GM18498 (cell line): ENCODE measurements at regions not wholly inside any gene's neighbourhood (a gene's known extent, or its start where the extent isn't known, plus 50 kb on each side); places are given as distances from the start of the nearest gene placed in this dataset.

ENCODE experiments used
- ATAC-seq: cut with Tn5 transposase; IDR thresholded peaks from one replicate; pipeline ENCODE4 v1.9.1; 2021; ENCODE audit warnings: mild to moderate bottlenecking, moderate library complexity; ENCODE audit not compliant: unreplicated experiment

- no peak for ATAC-seq
Observed at GRCh38 chr10:55280696-55281095, 479.7 kb upstream of the PCDH15 start.

- no peak for ATAC-seq
Observed at GRCh38 chr10:55277549-55277948, 476.5 kb upstream of the PCDH15 start.

- no peak for ATAC-seq
Observed at GRCh38 chr10:55274367-55274766, 473.3 kb upstream of the PCDH15 start.

- ATAC-seq, result no peak
Observed at GRCh38 chr10:55273946-55274345, 472.9 kb upstream of the PCDH15 start.

GRCh38 chr10:55272886-55273285, 471.9 kb upstream of the PCDH15 start:
- ATAC-seq, result no peak

GRCh38 chr10:55266797-55267196, 465.8 kb upstream of the PCDH15 start:
- ATAC-seq, result no peak

GRCh38 chr10:55263327-55263726, 462.3 kb upstream of the PCDH15 start:
- no peak for ATAC-seq

- ATAC-seq, result no peak
Observed at GRCh38 chr10:55242544-55242943, 441.5 kb upstream of the PCDH15 start.

- no peak for ATAC-seq
Observed at GRCh38 chr10:55237462-55237861, 436.4 kb upstream of the PCDH15 start.

GRCh38 chr10:55233505-55233904, 432.5 kb upstream of the PCDH15 start:
- ATAC-seq, result peak; percentile 95

GRCh38 chr10:55233090-55233489, 432.1 kb upstream of the PCDH15 start:
- peak; percentile 42 for ATAC-seq

GRCh38 chr10:55232553-55232952, 431.5 kb upstream of the PCDH15 start:
- no peak for ATAC-seq

- no peak for ATAC-seq
Observed at GRCh38 chr10:55227967-55228366, 426.9 kb upstream of the PCDH15 start.

- no peak for ATAC-seq
Observed at GRCh38 chr10:55224007-55224781, 423.2 kb upstream of the PCDH15 start.

- no peak for ATAC-seq
Observed at GRCh38 chr10:55223352-55223751, 422.3 kb upstream of the PCDH15 start.

GRCh38 chr10:55220975-55221374, 419.9 kb upstream of the PCDH15 start:
- ATAC-seq, result no peak

GRCh38 chr10:55215699-55216098, 414.7 kb upstream of the PCDH15 start:
- ATAC-seq, result no peak

- no peak for ATAC-seq
Observed at GRCh38 chr10:55214608-55215007, 413.6 kb upstream of the PCDH15 start.

GRCh38 chr10:55212051-55212450, 411.0 kb upstream of the PCDH15 start:
- ATAC-seq, result no peak

- ATAC-seq, result no peak
Observed at GRCh38 chr10:55203874-55204273, 402.8 kb upstream of the PCDH15 start.

GRCh38 chr10:55203319-55203718, 402.3 kb upstream of the PCDH15 start:
- ATAC-seq, result no peak

- no peak for ATAC-seq
Observed at GRCh38 chr10:55200020-55200419, 399.0 kb upstream of the PCDH15 start.

- no peak for ATAC-seq
Observed at GRCh38 chr10:55191236-55191860, 390.3 kb upstream of the PCDH15 start.
